Stimulated activated CD4-positive, alpha-beta T cell treated with anti-CD3 and anti-CD28 coated beads, Interleukin-15, amount 100 ng/mL, for 1 hour (primary cell): ENCODE measurements at regions not wholly inside any gene's neighbourhood (a gene's known extent, or its start where the extent isn't known, plus 50 kb on each side); places are given as distances from the start of the nearest gene placed in this dataset.

Experiments used
- DNase-seq, 2 donors: peaks; one replicate each; pipeline ENCODE4 v3.0.0-alpha.2; 2020; ENCODE audit warnings: low read depth in 1 of 2, low spot score in 1 of 2

DNA sequence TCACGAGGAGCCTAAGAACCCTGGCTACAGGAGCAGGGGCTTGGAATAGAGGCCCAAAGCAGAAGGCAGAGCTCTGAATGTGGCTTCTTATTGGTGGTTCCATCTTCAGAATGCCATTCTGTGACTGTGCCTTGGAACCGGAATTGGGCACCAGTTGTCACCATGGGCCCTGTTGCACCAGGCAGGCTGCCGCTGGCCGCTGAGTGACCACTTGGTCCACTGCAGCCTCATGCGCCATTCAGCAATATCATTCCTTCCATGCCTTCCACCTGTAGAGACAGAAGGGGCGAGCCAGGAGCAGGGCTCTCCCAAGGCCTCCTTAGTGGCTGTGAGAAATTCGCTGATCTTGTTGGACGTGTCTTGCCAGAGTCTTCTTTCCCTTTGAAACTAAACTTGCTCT is 270.3 kb upstream of the CHD6 start:
- no peak for DNase-seq

DNA sequence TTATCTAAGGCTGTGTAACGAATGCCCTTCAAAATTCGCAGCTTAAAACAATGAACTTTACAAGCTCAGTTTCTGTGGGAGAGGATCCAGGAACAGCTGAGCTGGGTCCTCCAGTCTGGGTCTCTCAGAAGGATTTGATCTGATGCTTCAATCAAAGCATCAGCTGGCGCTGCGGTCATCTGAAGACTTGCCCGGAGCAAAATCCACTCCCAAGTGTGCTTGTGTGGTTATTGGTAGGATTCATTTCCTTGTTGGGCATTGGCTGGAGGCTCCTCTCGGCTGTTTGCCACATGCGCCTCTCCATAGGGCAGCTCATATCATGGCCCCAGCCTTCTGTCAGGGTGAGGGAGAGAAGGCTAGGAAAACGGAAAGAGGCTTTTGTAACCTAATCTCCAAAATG is 269.3 kb upstream of the CHD6 start:
- no peak for DNase-seq

DNA sequence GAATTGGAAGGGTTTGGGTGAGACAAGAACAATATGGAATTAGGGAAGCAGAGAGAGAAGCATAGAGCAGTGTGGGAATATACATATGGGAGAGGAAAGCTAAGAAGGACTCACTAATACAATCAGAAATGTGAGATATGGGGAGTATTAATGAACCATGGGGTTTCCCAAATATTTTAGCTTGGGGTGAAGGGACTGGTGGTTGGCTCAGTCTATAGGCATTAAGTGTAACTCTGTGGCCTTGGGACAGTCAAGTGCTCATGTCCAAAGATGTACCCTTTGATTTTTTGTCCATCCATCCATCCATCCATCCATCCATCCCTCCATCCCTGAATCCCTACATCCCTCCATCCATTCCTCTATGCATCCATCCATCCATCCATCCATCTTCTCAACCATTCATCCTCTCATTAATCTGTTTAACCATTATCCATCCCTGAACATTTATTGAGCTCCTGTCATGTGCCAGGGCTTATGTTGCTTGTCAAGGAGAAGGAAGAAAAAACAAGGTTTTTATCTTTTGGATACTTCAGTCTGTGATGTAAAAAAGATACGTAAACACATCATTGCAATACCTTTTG is 263.4 kb upstream of the CHD6 start:
- no peak for DNase-seq

DNA sequence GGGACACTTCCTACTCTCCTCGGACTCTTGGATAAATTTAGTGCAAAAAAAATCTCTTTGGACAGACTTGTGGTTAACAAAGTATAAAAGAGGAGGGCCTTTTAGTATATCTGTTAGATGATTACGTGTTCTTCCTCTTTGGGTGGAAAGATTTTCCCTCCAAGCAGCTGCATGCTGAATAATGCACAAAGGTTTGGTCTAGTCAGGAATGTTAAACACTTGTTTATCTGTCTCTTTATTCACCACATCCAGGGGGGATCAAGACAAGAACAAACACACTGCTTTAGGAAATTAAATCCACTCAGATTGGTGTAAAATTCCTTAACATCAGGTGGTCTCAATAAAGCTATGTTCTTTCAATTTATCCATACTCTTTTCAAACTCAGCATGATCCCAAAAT is 260.9 kb upstream of the CHD6 start:
- DNase-seq, result no peak

DNA sequence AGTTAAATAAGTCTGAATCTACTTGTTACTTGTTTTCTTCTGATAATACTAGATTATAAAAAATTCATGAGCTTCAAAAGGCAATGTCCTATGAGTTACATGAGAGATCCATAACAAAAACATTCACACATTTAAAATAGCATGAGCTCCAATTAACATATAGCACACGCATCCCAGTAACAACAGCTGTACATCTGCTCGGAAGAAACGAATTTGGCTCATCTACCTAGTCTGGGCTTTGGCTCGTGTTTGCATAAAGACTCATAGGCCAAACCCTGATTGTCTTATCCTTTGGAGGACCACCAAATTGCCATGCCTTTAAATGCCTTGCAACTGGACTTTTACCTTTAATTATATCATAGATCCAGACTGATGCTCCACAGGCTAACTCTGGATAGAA is 259.7 kb upstream of the CHD6 start:
- no peak for DNase-seq

DNA sequence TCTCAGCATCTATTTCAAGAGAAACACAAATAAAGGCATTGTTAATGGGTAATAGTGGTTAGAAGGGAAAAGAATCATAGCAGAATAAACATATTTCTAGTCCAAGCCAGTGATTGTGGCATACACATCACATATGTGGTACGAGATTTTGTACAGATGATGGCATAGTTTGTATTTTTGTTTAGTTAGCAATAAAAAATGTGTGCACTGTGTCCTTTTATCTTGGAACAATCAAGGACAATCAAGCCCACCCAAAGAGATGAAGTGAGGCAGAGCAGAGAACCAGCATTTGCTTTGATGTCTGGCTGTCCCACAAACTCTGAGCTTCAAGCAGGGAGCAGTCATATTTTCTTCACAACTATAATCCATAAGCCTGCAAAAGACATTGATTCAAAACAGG is 256.5 kb upstream of the CHD6 start:
- DNase-seq, result no peak

DNA sequence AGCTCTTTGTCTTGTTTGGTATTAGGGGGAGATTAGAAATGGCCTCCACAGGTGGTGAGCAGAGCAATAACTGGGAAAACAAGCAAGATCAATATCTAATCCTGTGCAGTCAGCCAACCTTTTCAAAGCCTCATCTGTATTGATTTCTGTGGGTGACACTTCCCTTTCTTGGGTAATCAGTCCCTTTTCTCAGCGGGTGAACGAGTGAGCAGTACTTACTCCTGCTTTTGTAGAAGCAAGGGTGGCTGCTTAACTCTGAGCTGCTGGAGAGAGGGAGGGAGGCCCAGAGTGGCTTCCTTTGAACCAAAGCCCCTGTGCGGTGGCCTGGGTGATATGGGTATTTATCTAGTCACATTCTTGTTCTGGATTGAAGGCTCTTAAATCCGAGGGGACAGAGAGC is 254.8 kb upstream of the CHD6 start:
- no peak for DNase-seq

DNA sequence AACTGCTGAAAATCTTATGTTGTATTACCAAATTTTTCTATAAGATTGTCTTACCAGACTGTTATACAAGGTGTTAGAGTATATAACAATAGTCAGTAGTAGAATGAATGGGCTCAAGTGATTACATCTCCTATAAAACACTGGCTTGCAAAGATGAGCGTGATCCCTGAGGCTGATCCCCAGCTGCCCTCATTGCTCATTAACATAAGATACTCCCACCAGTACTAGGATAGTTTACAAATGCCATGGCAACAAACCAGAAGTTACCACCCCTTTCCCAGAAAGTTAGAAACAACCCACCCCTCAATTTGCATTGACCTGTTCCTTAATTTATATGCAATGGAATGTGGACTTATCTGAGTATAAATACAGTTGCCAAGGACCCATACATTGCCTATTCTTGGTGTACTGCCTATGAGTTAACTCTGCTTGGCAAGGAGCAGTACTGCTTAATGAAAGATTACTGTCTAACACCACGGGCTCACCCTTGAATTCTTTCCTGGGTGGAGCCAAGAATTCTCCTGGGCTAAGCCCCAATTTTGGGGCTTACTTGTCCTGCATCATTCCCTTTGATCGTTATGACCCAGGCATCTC is 252.8 kb upstream of the CHD6 start:
- DNase-seq, result no peak

DNA sequence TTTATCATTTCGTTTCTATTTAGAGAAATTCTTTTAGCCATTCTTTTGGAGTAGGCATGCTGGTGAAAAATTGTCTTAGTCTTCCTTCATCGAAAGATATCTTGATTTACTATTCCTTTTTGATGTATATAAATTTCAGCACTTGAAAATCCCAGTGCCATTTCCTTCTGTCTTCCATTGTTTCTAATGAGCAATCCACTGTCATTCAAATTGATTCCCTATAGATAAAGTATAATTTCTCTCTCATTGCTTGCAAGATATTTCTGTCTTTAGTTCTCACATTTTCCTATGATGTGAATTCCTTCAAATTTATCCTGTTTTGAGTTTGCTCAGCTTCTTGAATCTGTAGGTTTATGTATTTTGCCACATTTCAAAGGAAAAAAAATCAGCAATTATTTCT is 251.1 kb upstream of the CHD6 start:
- DNase-seq, result no peak

DNA sequence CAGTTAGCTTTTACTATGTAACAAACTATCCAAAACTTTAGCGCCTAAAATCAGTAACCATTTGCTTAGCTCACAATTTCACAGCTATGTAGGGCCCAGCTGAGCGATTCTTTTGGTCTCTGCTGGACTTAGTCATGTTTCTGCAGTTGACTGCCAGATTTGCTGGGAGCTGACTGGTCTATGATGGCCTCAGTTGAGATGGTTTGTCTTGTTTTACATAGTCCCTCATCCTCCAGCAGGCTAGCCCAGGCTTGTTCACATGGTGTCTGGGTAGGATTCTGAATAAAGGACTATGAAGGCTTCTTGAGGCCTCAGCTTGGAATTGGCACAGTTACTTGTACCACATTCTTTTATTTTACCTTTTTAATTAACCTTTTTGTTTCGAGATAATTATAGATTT is 247.8 kb upstream of the CHD6 start:
- DNase-seq, result no peak

DNA sequence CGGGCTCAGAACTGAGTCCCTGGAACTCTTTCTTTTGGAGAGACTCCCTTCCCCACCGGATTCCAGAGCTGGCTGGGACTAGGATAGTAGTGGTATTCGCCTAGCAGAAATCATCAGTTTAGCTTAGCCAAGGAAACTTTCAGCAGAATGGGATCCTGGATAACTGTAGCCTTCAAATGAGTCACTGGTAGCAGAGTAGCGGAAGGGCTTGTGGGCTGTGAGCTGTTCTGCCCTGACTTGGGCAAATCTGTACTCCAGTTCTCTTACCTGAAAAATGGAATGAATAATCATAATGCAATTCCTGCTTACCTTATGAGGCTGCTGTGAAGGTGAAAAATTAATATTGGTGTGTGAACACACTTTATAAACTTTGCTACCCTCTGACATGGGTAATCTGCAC is 244.3 kb upstream of the CHD6 start:
- DNase-seq, result no peak

DNA sequence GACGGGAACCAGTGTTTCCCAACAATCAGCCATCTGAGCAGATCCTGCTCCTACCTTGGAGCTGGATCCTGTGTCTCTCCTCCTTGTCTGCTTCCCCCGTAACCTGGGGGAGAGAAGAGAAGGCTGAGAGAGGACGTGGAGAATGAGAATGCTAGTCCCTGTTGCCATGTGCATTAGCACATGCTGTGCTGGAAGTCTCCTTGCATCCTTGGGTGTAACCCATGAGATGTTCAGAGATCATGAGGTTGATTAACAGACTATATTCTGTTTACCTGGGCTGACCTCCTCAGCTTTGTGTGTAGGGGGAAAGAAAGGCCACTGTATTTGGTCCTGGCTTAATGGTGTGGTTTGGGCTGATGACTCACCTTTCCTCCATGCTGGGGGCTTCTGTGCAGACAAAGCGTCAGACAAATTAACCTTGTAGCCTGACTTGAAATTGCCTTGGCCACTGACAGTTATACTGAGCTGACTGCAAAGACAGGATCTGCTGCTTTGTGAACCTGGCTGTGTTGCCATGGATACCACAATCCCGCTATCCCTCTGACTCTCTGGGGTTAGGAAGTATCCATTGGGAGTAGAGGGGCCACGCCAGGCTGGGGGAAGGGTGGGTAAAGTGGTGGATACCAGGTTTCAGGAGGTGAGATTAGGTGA is 243.7 kb upstream of the CHD6 start:
- no peak for DNase-seq

DNA sequence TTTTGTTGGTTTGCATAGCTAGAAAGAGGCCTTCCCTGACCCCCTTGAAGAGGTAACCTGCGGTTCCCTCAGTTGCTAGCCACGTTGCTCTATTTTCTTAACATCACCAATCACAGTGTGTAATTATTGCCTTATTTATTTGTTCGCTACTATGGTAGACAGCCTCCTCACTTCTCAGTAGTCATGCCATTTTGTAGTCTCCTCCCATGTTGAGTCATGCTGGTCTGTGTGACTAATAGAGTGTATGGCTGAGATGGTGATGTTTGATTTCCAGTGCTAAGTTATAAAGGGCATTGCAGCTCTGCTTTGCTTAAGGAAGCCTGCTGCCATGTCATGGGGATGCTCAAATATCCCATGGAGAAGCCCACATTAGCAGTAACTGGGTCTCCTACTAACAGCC is 236.6 kb upstream of the CHD6 start:
- DNase-seq, result no peak

DNA sequence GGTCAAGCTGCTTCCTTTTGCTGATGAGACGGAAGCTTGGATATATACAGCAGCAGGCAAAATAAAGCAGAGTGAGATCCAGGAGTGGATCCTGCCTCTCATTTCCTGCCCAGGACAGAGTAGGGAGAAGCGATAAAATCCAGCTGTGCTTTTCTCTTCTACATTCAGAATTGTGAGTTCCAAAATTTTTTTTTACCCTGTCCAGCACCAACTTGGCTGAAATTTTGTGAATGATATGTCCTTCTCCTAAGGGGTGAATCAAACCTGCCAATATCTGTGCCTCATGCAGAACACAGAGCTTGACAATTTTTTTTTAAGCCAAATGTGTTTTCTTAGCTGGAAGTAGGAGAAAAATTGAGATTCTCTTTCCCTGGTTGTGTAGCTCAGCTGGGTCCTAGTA is 235.6 kb upstream of the CHD6 start:
- DNase-seq, result no peak

DNA sequence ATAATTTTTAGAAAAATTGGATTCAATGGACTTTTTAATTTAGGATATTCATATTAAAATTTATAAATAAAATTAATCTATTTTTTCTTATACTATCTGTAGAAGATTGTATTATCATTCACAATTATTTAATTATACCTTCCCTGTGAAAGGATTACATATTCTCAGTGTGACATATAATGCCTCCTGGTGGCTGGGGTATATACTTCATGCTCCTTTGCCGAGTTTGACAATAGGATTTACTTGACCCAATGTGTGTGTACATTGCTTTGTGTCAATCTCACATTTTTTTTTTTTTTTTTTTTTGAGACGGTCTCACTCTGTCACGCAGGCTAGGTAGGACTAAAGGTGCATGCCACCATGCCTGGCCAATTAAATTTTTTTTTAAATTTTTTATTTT is 230.0 kb upstream of the CHD6 start:
- DNase-seq, result no peak

DNA sequence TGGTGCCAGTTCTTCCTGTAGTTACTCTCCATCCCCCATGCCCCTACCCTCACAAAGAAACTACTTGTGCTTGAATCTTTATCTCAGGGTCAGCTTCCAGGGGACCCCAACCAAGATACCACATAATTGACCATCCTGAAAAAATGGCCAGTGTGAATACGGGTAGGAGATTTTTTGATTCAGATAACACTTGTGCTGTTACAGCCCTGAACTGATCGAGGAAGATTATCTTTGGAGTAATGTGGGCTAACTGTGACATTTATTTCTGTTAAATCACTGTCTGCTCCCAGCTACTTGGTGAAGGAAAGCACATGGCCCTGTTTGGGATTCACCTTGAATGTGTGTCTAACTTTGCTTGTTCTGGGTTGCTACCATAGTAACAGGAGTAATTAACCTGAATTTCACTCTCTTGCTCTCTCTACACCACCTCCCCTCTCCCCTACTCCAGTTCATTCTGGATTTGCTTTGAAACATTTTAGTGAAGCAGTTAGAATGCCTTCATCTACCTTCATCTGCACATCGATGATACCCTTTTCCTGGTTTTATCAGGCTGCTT is 219.6 kb upstream of the CHD6 start:
- no peak for DNase-seq

DNA sequence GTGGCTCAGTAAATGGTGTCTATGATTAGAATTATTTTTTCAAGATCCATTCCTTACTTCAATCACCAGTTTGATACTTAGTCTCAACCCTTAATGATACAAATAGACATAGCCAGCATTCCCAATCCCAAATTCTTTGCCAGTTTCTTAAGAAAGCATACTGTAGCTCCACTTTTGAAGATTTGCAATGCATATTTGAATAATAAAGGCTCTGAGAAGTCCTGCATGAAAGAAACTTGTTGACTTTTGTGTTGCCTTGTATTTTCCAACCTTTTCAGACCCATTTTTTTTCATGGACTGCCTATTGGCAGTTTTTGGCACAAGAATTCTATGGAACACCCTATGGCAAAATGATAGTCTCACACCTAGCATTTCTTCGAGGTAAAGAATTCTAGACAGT is 215.6 kb upstream of the CHD6 start:
- DNase-seq, result no peak

DNA sequence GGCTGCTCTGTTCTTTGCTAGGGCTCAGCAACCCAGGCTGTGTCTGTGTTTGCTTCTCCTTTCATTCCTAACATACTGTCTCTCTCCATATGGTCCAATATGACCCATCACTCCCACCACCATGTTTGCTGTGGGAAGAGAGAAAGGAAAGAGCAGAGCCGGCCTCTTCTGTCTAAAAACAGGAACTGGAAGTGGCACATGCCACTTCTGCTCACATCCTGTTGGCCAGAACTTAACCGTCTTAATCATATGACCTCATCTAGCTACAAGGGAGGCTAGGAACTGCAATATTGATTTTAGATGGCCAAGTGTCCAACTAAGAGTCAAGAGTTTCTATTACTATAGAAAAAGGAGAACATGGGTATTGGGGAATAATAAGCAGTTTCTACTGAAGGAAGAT is 212.5 kb upstream of the CHD6 start:
- no peak for DNase-seq

DNA sequence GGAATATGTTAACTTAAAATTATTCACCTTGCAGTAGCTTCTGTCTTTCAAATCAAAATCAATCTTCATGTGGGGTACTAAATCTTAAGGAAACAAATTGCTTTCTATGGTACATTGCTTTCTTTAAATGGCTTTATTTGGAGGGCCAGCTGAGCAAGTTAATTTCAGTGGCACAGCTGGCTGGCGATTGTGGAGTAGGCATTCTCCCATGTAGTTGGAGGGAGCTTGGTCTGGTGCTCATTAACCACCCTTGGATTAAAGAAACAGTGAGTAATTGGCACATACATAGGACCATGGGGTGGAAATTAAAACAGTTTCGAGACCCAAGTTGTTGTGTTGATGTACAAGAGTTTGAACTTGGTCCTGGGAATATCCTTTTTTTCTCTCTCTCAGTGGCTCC is 201.3 kb upstream of the CHD6 start:
- no peak for DNase-seq

DNA sequence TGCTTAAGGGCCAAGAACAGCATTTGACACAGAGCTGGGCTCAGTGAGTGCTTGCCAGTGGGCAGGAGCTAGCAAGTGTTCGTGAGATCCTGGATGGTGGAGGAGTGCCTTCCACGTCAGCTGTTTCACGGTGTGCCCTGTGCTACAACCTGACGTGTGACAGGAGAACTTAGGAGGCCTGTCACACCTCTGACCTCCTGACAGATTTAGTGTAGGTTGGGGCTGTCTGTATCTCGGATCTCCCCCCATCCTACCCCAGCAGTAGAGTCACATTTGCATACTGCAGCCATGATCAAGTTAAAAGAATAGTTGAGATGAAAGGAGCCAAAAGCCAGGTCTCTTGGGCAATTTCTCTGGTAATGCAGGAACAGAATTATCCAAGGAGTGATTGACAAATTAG is 200.8 kb upstream of the CHD6 start:
- no peak for DNase-seq

DNA sequence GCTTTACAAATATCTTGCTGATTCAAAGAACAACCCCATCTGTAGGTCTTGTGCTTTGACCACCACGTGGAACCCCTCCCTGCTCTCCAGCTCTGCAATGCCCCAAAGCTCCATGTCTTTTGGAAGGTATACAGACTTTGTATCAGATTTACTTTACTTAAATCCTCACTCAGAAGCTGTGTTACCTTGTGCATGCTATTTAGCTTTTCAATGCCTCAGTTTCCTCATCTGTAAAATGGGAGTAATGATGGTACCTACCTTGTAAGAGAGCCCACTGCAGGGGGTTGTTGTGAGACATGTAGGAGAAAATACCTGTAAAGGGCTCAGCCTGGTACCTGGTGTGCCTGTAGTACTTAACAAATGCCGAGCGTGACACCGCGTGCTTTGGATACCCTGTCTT is 200.2 kb upstream of the CHD6 start:
- no peak for DNase-seq

DNA sequence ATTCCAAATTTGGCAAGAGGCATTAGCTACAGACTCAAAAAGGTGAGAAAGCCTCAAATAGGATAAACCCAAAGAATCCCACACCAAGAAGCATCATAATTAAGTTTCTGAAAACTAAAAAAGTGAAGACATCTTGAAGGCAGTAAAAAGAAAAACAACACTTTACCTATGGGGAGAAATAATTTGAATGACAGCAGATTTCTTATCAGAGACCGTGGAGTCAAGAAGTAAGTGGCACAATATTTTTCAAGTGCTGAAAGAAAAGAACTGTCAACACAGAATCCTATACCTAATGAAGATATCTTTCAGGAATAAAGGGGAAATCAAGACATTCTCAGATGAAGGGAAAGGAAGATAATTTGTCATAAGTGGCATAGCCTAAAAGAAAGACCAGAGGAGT is 193.3 kb upstream of the CHD6 start:
- DNase-seq, result no peak

DNA sequence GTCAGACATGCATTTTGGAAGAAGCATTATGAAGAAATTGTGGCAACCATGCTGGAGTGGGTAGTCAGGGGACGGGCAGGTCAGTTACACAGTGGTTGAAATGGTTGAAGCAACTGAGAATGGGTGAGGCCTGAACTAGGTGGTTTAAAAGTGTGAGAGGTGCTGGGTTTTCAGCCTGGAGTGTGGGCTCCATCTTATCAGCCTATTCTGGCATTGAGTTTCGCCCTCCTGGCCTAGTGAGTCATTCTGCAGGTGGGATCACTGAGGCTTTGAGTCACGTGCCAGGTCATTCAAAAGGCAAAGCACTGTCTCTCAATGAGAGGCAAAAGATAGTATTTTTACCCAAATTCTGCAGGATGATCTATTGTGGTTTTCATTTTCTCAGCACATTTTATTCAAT is 181.9 kb upstream of the CHD6 start:
- DNase-seq, result no peak
